GM12878 (cell line): ENCODE measurements at regions not wholly inside any gene's neighbourhood (a gene's known extent, or its start where the extent isn't known, plus 50 kb on each side); places are given as distances from the start of the nearest gene placed in this dataset.

Experiments
- ATAC-seq: fragments of 200-7000 bp; cut with Tn5 transposase; 3 replicates; pipeline ENCODE4 v1.9.1; 2020; ENCODE audit warnings: mild to moderate bottlenecking, moderate library complexity
- BruUV-seq: library from RNA; stranded (reverse); fragments of 400-500 nt; replicated peaks from 2 replicates; lab custom pipeline; 2021; lab: Mats Ljungman, UMichigan
- CTCF ChIA-PET: fragments of 300-600 bp; sonication (Branson Sonifier 250); formaldehyde crosslinking; extraction: SDS; loops from one replicate; lab custom pipeline; 2021; ENCODE audit warnings: inconsistent platforms; lab: Yijun Ruan, JAX
- POLR2A ChIA-PET: fragments of 350-600 bp; formaldehyde crosslinking; extraction: SDS; loops from one replicate; lab custom pipeline; 2021; ENCODE audit warnings: inconsistent platforms; lab: Charles Lee
- RAD21 ChIA-PET: fragments of 300-600 bp; sonication (Branson Sonifier 250); formaldehyde crosslinking; loops from one replicate; lab custom pipeline; 2023; ENCODE audit warnings: antibody characterized with exemption; ENCODE audit not compliant: unreplicated experiment; lab: Charles Lee
- SMC1A ChIA-PET: fragments of 300-600 bp; sonication (Branson Sonifier 250); formaldehyde crosslinking; loops from one replicate; lab custom pipeline; 2023; ENCODE audit not compliant: unreplicated experiment, uncharacterized antibody; lab: Charles Lee
- DNase-seq: peaks from one replicate; pipeline ENCODE4 v3.0.0-alpha.2; 2011; ENCODE audit warnings: low read depth, low spot score
- FAIRE-seq: peaks from 3 replicates; lab custom pipeline; 2011; peaks lifted over from hg19 to GRCh38; lab: Jason Lieb, UNC
- H2AFZ ChIP-seq: 2 replicates; pipeline ENCODE4 v1.6.0; 2011; ENCODE audit warnings: low read depth, low read length, control low read depth; ENCODE audit not compliant: control insufficient read depth
- H3K27ac ChIP-seq: 2 replicates; pipeline ENCODE4 v1.5.1; 2011; ENCODE audit warnings: control low read depth; ENCODE audit not compliant: control insufficient read depth, insufficient read depth
- H3K27me3 ChIP-seq, 2 experiments: replicated peaks in 1 of 2; 2 replicates each; pipeline versions ENCODE4 v1.6.0 to v1.6.1; 2011; ENCODE audit warnings: low read length in 1 of 2; ENCODE audit not compliant: control insufficient read depth in 2 of 2, insufficient read depth in 2 of 2
- H3K36me3 ChIP-seq, 2 experiments: 2 replicates each; pipeline ENCODE4 v1.5.1; 2011; ENCODE audit warnings: low read length in 1 of 2; ENCODE audit not compliant: control insufficient read depth in 2 of 2, insufficient read depth in 2 of 2
- H3K4me1 ChIP-seq: 2 replicates; pipeline ENCODE4 v1.6.1; 2011; ENCODE audit warnings: mild to moderate bottlenecking, low read length, moderate library complexity, mixed read lengths; ENCODE audit not compliant: control insufficient read depth, insufficient read depth
- H3K4me2 ChIP-seq: 2 replicates; pipeline ENCODE4 v1.6.0; 2011; ENCODE audit warnings: control low read depth; ENCODE audit not compliant: control insufficient read depth, insufficient read depth
- H3K4me3 ChIP-seq: fragments of 200-600 bp; sonication (generic); 2 replicates; pipeline ENCODE4 v1.5.1; 2016
- H3K79me2 ChIP-seq: 2 replicates; pipeline ENCODE4 v1.6.0; 2011; ENCODE audit warnings: low read length; ENCODE audit not compliant: control insufficient read depth, insufficient read depth
- H3K9ac ChIP-seq: 2 replicates; pipeline ENCODE4 v1.8.0; 2011; ENCODE audit warnings: low read length, control low read depth, mixed read lengths; ENCODE audit not compliant: control insufficient read depth, insufficient read depth
- H3K9me3 ChIP-seq: replicated peaks from 3 replicates; pipeline ENCODE4 v1.5.1; 2011; ENCODE audit warnings: mild to moderate bottlenecking, low read length; ENCODE audit not compliant: control insufficient read depth, insufficient read depth
- H4K20me1 ChIP-seq: 2 replicates; pipeline ENCODE4 v1.6.0; 2011; ENCODE audit not compliant: control insufficient read depth, insufficient read depth
- EP300 ChIP-seq, 2 experiments: fragments of 150-350 bp in 1 of 2; IDR thresholded peaks; 2 replicates each; pipeline ENCODE4 v1.6.1; 2011 to 2012; ENCODE audit warnings: low read depth in 2 of 2, low read length in 2 of 2, borderline replicate concordance in 1 of 2, improper control_type of control experiment in 1 of 2, inconsistent platforms in 1 of 2; ENCODE audit not compliant: control insufficient read depth in 1 of 2
- FOXK2 ChIP-seq: fragments of 450-650 bp; IDR thresholded peaks from 2 replicates; pipeline ENCODE4 v1.6.1; 2017; ENCODE audit warnings: mild to moderate bottlenecking, moderate library complexity
- GATAD2B ChIP-seq: fragments of 450-650 bp; conservative IDR thresholded peaks from 2 replicates; pipeline ENCODE4 v1.6.1; 2017; ENCODE audit warnings: low read depth, mild to moderate bottlenecking, moderate library complexity
- HDGF ChIP-seq: fragments of 450-650 bp; IDR thresholded peaks from 2 replicates; pipeline ENCODE4 v1.6.1; 2016; ENCODE audit warnings: antibody characterized with exemption
- MXI1 ChIP-seq: fragments of 150-350 bp; IDR thresholded peaks from 2 replicates; pipeline ENCODE4 v1.6.1; 2011; ENCODE audit warnings: low read depth, mild to moderate bottlenecking, inconsistent platforms, low read length, improper control_type of control experiment
- PAX8 ChIP-seq: fragments of 450-650 bp; IDR thresholded peaks from 2 replicates; pipeline ENCODE4 v1.6.1; 2017; ENCODE audit warnings: mild to moderate bottlenecking, moderate library complexity
- RAD51 ChIP-seq: fragments of 450-650 bp; IDR thresholded peaks from 2 replicates; pipeline ENCODE4 v1.6.1; 2016; ENCODE audit warnings: moderate library complexity, mild to moderate bottlenecking, inconsistent platforms
- RB1 ChIP-seq: fragments of 450-650 bp; formaldehyde crosslinking; IDR thresholded peaks from 2 replicates; pipeline ENCODE4 v1.6.1; 2017; ENCODE audit warnings: mild to moderate bottlenecking, borderline replicate concordance
- SPI1 ChIP-seq: IDR thresholded peaks from 2 replicates; pipeline ENCODE4 v1.6.1; 2011; ENCODE audit warnings: low read depth, mild to moderate bottlenecking, low read length, moderate library complexity, borderline replicate concordance; ENCODE audit not compliant: insufficient read depth
- SREBF2 ChIP-seq: IDR thresholded peaks from 2 replicates; pipeline ENCODE4 v1.6.1; 2012; ENCODE audit warnings: mild to moderate bottlenecking, low read length
- TAF1 ChIP-seq: IDR thresholded peaks from 2 replicates; pipeline ENCODE4 v1.6.1; 2011; ENCODE audit warnings: mild to moderate bottlenecking, low read depth, low read length, borderline replicate concordance
- TCF12 ChIP-seq: IDR thresholded peaks from 2 replicates; pipeline ENCODE4 v1.6.1; 2011; ENCODE audit warnings: low read depth, mild to moderate bottlenecking, low read length
- TCF7 ChIP-seq: IDR thresholded peaks from 2 replicates; pipeline ENCODE4 v1.6.1; 2014; ENCODE audit warnings: antibody characterized with exemption, borderline replicate concordance
- ZNF622 ChIP-seq: fragments of 450-650 bp; IDR thresholded peaks from 2 replicates; pipeline ENCODE4 v1.6.1; 2017; ENCODE audit warnings: mild to moderate bottlenecking, inconsistent platforms
- WGBS: methylation state at CpG from one replicate; pipeline ENCODE4 v1.1.6; 2016; ENCODE audit warnings: low lambda C conversion rate; ENCODE audit not compliant: insufficient replicate concordance, insufficient coverage; ENCODE audit errors: missing lambda C conversion rate; 5-methylcytosine and 5-hydroxymethylcytosine counted together
- in situ Hi-C: fragments of 300-500 bp; cut with MboI; formaldehyde crosslinking; loops from 9 replicates; pipeline ENCODE4 v1.14.3; 2018; ENCODE audit warnings: mixed read lengths
- intact Hi-C: fragments of 100-400 bp; cut with micrococcal nuclease; formaldehyde crosslinking; loops from one replicate; pipeline ENCODE4 v1.14.2; 2022; ENCODE audit not compliant: unreplicated experiment
- TF ChIP-seq, protein P1 (sequence below): fragments of 450-650 bp; IDR thresholded peaks from 2 replicates; pipeline ENCODE4 v1.6.1; 2017; ENCODE audit warnings: antibody characterized with exemption, mild to moderate bottlenecking, moderate library complexity

DNA sequence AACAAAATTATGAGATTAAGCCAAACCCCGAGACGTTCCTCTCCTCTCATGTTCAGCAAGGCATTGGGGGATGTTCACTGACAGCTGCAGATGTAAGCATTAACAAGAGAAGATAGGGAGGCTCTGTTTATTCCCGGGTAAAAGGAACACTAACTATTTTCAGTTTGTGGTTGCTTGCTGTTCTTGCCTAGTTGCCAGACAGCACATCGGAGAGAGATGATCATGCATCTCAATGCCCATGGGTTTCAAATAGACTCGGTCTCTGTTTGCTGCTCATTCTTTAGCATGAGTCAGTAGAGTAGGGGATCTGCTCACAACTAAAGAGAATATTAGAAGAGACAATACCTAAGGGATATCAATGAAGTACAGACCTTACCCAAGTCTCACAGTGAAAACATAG, 78.3 kb downstream of the TMEM100 start:
- ATAC-seq (no peak), DNase-seq (no peak), FAIRE-seq (no peak)
- 27% methylated on average over 5 of the region's 5 CpGs for whole genome bisulfite sequencing
- intact Hi-C loops (loop anchor here (5.0 kb wide), 1 partner anchor 117 kb away; no protein-coding TSS in a partner anchor), in situ Hi-C loops (no loop called here)
- no peaks in the 10 kb centered on the region for H3K79me2 ChIP-seq
- TF ChIP-seq RB1 = no peak
- TF ChIP-seq RAD51 = no peak
- TF ChIP-seq FOXK2 = no peak
- TF ChIP-seq HDGF = no peak
- no peak for TF ChIP-seq GATAD2B
- no peak for TF ChIP-seq SPI1
- ChIA-PET POLR2A (no interaction called here), RAD21 (no interaction called here), SMC1A (no interaction called here), CTCF (interaction anchor here (1.0 kb wide), 1 partner anchor 130 kb away, joined by 3 read pairs; no protein-coding TSS in a partner anchor)
- no TSS peak for BruUV-seq
- no peak overlapping the region for H3K9ac ChIP-seq
- H3K4me2 ChIP-seq = no peak overlapping the region
- H3K4me1 ChIP-seq = no peaks in the 10 kb centered on the region
- no peak overlapping the region for H3K4me3 ChIP-seq
- no peak overlapping the region for H2AFZ ChIP-seq
- H4K20me1 ChIP-seq = no peaks in the 10 kb centered on the region
- no peak overlapping the region for H3K27ac ChIP-seq
- no peaks in the 10 kb centered on the region; a peak in 1 of 4 replicates for H3K27me3 ChIP-seq
- H3K9me3 ChIP-seq = no peaks in the 10 kb centered on the region
- H3K36me3 ChIP-seq = no peaks in the 10 kb centered on the region

DNA sequence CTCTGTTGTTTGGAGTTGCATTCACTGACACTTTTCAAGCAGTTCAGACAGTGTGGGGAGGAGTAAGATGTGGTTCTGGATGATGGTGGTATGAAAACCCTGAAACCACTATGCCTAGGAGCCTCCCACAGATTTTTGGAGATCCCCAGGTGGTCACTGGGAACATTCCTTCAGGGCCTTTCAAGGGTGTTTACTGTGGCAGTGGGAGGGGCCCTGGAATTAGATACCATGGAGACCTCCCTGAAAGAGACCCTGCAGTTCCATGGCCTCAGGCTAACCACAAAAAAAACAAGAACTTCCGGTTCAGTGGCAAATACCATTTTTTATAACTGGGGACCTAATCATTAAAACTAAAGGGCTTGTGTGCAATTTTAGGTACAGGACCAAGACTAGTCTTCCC, 79.9 kb downstream of the TMEM100 start:
- FAIRE-seq = no peak
- no peak overlapping the region for H3K4me2 ChIP-seq
- no peaks in the 10 kb centered on the region for H3K79me2 ChIP-seq

More for the DNA sequence above, 79.9 kb downstream of the TMEM100 start:
- CTCF ChIA-PET = no interaction called here
- no TSS peak for BruUV-seq
- 9% methylated on average over 1 of the region's 1 CpG for WGBS
- DNase-seq = no peak
- RAD21 ChIA-PET = interaction anchor here (2.4 kb wide), 1 partner anchor 116 kb away, joined by 10 read pairs; no protein-coding TSS in a partner anchor
- no peaks in the 10 kb centered on the region for H3K36me3 ChIP-seq
- H4K20me1 ChIP-seq = no peaks in the 10 kb centered on the region
- no peaks in the 10 kb centered on the region for H3K4me1 ChIP-seq
- POLR2A ChIA-PET = no interaction called here
- no peak overlapping the region for H3K9ac ChIP-seq
- H3K27me3 ChIP-seq = no peaks in the 10 kb centered on the region; a peak in 1 of 4 replicates
- intact Hi-C loops (loop anchor here (5.0 kb wide), 1 partner anchor 115 kb away; no protein-coding TSS in a partner anchor), in situ Hi-C loops (no loop called here)
- no peak for TF ChIP-seq ZNF622
- TF ChIP-seq TCF12 = no peak
- TF ChIP-seq PAX8 = no peak
- no peak for TF ChIP-seq MXI1
- TF ChIP-seq TAF1 = no peak
- TF ChIP-seq SREBF2 = no peak
- TF ChIP-seq, protein P1, sequence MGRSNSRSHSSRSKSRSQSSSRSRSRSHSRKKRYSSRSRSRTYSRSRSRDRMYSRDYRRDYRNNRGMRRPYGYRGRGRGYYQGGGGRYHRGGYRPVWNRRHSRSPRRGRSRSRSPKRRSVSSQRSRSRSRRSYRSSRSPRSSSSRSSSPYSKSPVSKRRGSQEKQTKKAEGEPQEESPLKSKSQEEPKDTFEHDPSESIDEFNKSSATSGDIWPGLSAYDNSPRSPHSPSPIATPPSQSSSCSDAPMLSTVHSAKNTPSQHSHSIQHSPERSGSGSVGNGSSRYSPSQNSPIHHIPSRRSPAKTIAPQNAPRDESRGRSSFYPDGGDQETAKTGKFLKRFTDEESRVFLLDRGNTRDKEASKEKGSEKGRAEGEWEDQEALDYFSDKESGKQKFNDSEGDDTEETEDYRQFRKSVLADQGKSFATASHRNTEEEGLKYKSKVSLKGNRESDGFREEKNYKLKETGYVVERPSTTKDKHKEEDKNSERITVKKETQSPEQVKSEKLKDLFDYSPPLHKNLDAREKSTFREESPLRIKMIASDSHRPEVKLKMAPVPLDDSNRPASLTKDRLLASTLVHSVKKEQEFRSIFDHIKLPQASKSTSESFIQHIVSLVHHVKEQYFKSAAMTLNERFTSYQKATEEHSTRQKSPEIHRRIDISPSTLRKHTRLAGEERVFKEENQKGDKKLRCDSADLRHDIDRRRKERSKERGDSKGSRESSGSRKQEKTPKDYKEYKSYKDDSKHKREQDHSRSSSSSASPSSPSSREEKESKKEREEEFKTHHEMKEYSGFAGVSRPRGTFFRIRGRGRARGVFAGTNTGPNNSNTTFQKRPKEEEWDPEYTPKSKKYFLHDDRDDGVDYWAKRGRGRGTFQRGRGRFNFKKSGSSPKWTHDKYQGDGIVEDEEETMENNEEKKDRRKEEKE = no peak
- TF ChIP-seq TCF7 = no peak
- TF ChIP-seq EP300 (IDR thresholded peaks at IDR 0.05; ENCODE audit: borderline replicate concordance in 1 of 2, control insufficient read depth in 1 of 2, low read depth in 2 of 2, low read length in 2 of 2) = no peak
- SMC1A ChIA-PET = no interaction called here
- no peak overlapping the region for H3K4me3 ChIP-seq
- H3K27ac ChIP-seq = no peak overlapping the region
- H2AFZ ChIP-seq = no peak overlapping the region
- no peaks in the 10 kb centered on the region for H3K9me3 ChIP-seq
- no peak for ATAC-seq
